ENCODE measurements at regions not wholly inside any gene's neighbourhood (a gene's known extent, or its start where the extent isn't known, plus 50 kb on each side); places are given as distances from the start of the nearest gene placed in this dataset.

DNA sequence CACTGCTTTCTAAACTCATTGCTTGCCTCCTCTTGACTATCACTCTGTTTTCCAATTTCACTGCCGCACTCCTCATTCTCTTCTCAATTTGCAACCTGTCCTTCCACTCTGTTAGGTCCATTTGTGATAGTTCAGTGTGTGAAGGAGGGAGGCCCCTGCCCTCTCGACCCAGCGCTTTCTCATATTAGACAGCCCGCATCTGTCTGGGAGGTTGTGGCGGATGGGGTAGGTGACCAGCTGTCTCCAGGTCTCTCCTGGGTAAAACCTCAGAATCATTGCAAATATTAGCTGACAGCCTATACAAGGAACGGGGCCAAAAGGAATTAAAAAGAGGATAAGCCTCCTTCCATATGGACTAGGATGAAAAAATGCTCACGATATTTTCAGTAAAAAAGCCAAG lies 358.3 kb downstream of the SHQ1 start:
- Mint-ChIP-seq H3K9me3 (peaks cover 19% of the 10 kb centered on the region), H3K4me3 (no peak overlapping the region), H3K4me1 (ENCODE audit: low read depth) (peaks cover 44% of the 10 kb centered on the region), H3K27ac (no peak overlapping the region), H3K36me3 (ENCODE audit: low read depth) (peaks cover 19% of the 10 kb centered on the region), H3K27me3 (no peaks in the 10 kb centered on the region)
- DNase-seq, result no peak

DNA sequence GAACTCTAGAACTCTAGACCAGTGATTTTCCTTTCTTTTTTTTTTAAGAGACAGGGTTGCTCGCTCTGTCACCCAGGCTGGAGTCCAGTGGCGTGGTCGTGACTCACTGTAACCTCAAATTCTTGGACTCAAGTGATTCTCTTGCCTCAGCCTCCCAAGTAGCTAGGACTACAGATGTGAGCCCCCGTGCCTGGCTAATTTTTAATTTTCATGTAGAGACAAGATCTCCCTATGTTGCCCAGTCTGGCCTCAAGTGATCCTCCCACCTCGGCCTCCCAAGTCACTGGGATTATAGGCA lies 359.6 kb downstream of the SHQ1 start:
- H3K4me1 Mint-ChIP-seq (ENCODE audit: low read depth), result peaks cover 53% of the 10 kb centered on the region
- no peaks in the 10 kb centered on the region for H3K27me3 Mint-ChIP-seq
- DNase-seq, result no peak
- peaks cover 26% of the 10 kb centered on the region for H3K36me3 Mint-ChIP-seq (ENCODE audit: low read depth)
- peaks cover 24% of the 10 kb centered on the region for H3K9me3 Mint-ChIP-seq
- H3K4me3 Mint-ChIP-seq, result no peak overlapping the region
- H3K27ac Mint-ChIP-seq, result peak overlapping the region; percentile 42

- Mint-ChIP-seq H3K9me3 (peaks cover 20% of the 10 kb centered on the region), H3K36me3 (ENCODE audit: low read depth) (peaks cover 26% of the 10 kb centered on the region), H3K4me3 (peak overlapping the region; percentile 7), H3K27me3 (no peaks in the 10 kb centered on the region), H3K27ac (peak overlapping the region; percentile 93), H3K4me1 (ENCODE audit: low read depth) (peaks cover 57% of the 10 kb centered on the region)
- no peak for DNase-seq
Observed at GRCh38 chr3:72487946-72488737, 360.1 kb downstream of the SHQ1 start.

- DNase-seq, result peak; percentile 65
- Mint-ChIP-seq H3K27me3 (no peaks in the 10 kb centered on the region), H3K36me3 (ENCODE audit: low read depth) (peaks cover 26% of the 10 kb centered on the region), H3K4me3 (peak overlapping the region; percentile 15), H3K9me3 (peaks cover 20% of the 10 kb centered on the region), H3K4me1 (ENCODE audit: low read depth) (peaks cover 66% of the 10 kb centered on the region), H3K27ac (peak overlapping the region; percentile 93)
Observed at GRCh38 chr3:72487078-72487765, 361.0 kb downstream of the SHQ1 start.

DNA sequence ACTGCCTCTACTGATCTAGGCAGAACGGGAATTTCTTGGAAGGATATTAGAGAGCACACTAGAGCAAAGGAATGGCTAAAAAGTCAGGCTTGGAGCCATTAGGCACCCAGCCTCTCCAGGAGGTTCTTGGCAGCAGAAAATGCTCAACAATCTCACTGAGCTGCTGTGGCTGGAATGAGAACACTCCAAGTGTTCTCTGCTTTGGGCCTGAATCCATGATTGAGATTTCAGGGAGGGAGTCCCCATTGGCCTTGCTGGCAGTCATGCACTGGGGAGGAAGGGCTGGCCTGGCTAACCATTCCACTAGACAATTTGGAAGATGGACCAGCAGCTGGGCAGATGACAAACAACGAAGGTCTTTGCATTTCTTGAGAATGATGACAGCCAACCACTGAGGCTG lies 362.6 kb downstream of the SHQ1 start:
- DNase-seq, result no peak
- H3K9me3 Mint-ChIP-seq, result peaks cover 24% of the 10 kb centered on the region
- H3K27me3 Mint-ChIP-seq, result no peaks in the 10 kb centered on the region
- H3K36me3 Mint-ChIP-seq (ENCODE audit: low read depth), result peaks cover 26% of the 10 kb centered on the region
- H3K4me3 Mint-ChIP-seq, result no peak overlapping the region
- peaks cover 81% of the 10 kb centered on the region for H3K4me1 Mint-ChIP-seq (ENCODE audit: low read depth)
- H3K27ac Mint-ChIP-seq, result peak overlapping the region; percentile 95

DNA sequence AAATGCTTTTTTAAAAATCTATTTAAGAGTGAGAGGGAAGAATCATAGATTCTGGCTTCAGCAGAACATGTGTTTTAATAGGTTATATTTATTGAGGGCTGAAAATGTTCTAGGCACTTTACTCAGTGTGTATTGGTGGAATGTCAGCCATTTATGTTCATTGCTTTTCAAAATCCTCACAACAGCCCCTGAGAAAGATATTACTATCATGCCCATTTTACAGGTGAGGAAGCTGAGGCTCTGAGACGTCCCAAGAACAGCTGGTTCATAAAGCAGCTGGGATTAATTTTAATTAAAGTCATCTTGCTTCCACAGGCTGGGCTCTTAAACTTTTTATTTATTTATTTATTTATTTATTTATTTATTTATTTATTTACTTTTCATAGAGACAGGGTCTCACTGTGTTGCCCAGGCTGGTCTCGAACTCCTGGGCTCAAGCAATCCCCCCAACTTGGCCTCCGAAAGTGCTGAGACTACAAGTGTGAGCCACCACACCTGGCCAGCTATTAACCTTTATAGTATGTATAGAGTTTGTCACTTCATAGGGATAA lies 364.6 kb downstream of the SHQ1 start:
- Mint-ChIP-seq H3K27me3 (no peaks in the 10 kb centered on the region), H3K9me3 (peaks cover 34% of the 10 kb centered on the region), H3K4me1 (ENCODE audit: low read depth) (peaks cover 87% of the 10 kb centered on the region), H3K36me3 (ENCODE audit: low read depth) (peaks cover 31% of the 10 kb centered on the region), H3K4me3 (peak overlapping the region; percentile 56), H3K27ac (peak overlapping the region; percentile 95)
- no peak for DNase-seq

- peaks cover 34% of the 10 kb centered on the region for H3K9me3 Mint-ChIP-seq
- peaks cover 82% of the 10 kb centered on the region for H3K4me1 Mint-ChIP-seq (ENCODE audit: low read depth)
- peak overlapping the region; percentile 95 for H3K27ac Mint-ChIP-seq
- peaks cover 31% of the 10 kb centered on the region for H3K36me3 Mint-ChIP-seq (ENCODE audit: low read depth)
- peak overlapping the region; percentile 56 for H3K4me3 Mint-ChIP-seq
- no peaks in the 10 kb centered on the region for H3K27me3 Mint-ChIP-seq
- DNase-seq, result peak; percentile 87
Observed at GRCh38 chr3:72482589-72483321, 365.5 kb downstream of the SHQ1 start.

GRCh38 chr3:72481542-72481941 lies 366.7 kb downstream of the SHQ1 start:
- Mint-ChIP-seq H3K9me3 (peaks cover 28% of the 10 kb centered on the region), H3K4me1 (ENCODE audit: low read depth) (peaks cover 79% of the 10 kb centered on the region), H3K4me3 (peak overlapping the region; percentile 15), H3K27ac (peak overlapping the region; percentile 92), H3K27me3 (no peaks in the 10 kb centered on the region), H3K36me3 (ENCODE audit: low read depth) (peaks cover 24% of the 10 kb centered on the region)
- no peak for DNase-seq

DNA sequence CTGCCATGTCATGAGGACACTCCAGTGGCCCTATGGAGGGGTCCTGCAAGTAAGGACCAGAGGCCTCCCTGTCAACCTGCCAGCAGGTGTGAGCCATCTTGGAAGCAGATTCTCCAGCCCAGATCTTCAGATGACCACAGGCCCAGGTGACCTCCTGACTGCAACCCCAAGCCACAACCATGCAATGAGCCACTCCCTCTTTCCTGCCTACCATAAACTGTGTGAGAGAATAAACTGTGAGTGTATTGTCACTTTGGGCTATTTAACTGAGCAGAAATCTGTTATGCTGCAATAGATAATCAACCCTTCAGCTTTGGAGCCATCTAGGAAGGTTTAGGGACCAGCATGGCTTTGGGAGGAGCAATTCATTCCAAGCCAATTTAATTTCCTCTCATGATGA lies 367.9 kb downstream of the SHQ1 start:
- Mint-ChIP-seq H3K4me1 (ENCODE audit: low read depth) (peaks cover 77% of the 10 kb centered on the region), H3K36me3 (ENCODE audit: low read depth) (peaks cover 16% of the 10 kb centered on the region), H3K4me3 (no peak overlapping the region), H3K27me3 (no peaks in the 10 kb centered on the region), H3K27ac (peak overlapping the region; percentile 92), H3K9me3 (peaks cover 22% of the 10 kb centered on the region)
- DNase-seq, result no peak

DNA sequence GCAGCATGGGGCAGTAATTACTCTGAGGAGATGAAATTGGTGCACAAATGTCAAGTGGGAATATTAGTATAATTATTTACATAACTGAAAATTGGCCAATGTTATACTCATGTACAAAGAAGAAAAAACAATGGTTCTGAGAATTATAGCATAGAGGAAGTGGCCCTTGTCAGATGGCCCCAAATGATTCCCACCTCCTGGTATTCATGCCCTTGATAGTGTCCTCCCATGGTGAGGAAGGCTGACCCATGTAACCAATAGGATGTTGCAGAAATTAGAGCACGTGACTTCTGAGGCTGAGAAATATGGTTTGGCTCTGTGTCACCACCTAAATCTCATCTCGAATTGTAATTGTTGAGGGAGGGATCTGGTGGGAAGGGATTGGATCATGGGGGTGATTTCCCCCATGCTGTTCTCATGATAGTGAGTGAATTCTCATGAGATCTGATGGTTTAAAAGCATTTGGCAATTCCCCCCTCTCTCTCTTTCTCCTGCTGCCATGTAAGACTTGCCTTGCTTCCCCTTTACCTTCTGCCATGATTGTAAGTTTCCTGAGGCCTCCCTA lies 368.5 kb downstream of the SHQ1 start:
- Mint-ChIP-seq H3K4me1 (ENCODE audit: low read depth) (peaks cover 76% of the 10 kb centered on the region), H3K9me3 (peaks cover 18% of the 10 kb centered on the region), H3K36me3 (ENCODE audit: low read depth) (peaks cover 10% of the 10 kb centered on the region), H3K27me3 (no peaks in the 10 kb centered on the region), H3K4me3 (no peak overlapping the region), H3K27ac (peak overlapping the region; percentile 14)
- no peak for DNase-seq

GRCh38 chr3:72476139-72476483 lies 372.1 kb downstream of the SHQ1 start:
- no peak for DNase-seq
- peaks cover 5% of the 10 kb centered on the region for H3K36me3 Mint-ChIP-seq (ENCODE audit: low read depth)
- no peak overlapping the region for H3K27ac Mint-ChIP-seq
- peaks cover 59% of the 10 kb centered on the region for H3K4me1 Mint-ChIP-seq (ENCODE audit: low read depth)
- no peaks in the 10 kb centered on the region for H3K27me3 Mint-ChIP-seq
- peaks cover 21% of the 10 kb centered on the region for H3K9me3 Mint-ChIP-seq
- no peak overlapping the region for H3K4me3 Mint-ChIP-seq

DNA sequence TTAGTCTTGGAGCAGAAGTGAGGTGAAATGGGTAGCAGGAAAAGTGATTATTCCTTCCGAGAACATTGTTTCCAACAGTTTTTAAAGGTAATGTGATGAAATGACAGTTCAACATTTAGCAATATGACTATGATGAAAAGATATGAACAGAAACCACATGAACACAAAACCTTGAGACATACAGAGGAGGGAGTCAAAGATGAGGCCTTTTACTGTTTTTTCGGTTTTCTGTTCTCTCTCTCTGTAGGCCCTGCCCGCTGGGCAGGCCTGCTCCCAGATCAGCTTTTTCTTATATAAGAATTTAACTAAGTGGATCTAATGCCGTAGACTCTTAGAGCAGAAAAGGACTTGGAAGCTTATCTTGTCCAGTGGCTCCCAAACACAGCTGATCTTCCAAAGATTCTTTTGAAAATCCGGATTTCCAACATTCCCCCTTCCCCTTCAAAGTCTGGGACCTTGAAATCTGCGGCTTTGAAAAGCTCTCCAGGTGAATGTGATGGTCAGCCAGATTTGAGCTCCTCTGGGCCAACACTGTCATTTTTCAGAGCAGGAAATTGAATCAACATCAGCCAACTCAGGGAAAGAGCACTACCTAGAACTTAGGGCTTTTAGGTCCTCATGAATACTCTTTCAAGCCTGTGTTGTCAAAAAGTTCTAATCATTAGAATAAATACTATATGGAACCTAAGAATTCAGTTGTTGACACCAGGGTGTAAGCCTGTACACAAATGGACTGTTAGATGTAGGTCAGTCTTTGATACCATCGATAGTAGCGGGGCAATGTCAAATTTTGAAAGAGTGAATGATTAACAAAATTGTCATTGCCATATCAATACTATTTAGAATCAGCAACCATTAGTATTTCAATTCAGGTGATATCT lies 372.7 kb downstream of the SHQ1 start:
- Mint-ChIP-seq H3K27ac (peak overlapping the region; percentile 91), H3K4me3 (no peak overlapping the region), H3K9me3 (peaks cover 16% of the 10 kb centered on the region), H3K27me3 (no peaks in the 10 kb centered on the region), H3K4me1 (ENCODE audit: low read depth) (peaks cover 53% of the 10 kb centered on the region), H3K36me3 (ENCODE audit: low read depth) (peaks cover 3% of the 10 kb centered on the region)
- DNase-seq, result no peak

GRCh38 chr3:72474775-72475174 lies 373.5 kb downstream of the SHQ1 start:
- Mint-ChIP-seq H3K27ac (peak overlapping the region; percentile 91), H3K4me3 (no peak overlapping the region), H3K9me3 (peaks cover 10% of the 10 kb centered on the region), H3K36me3 (ENCODE audit: low read depth) (no peaks in the 10 kb centered on the region), H3K27me3 (peaks cover 1% of the 10 kb centered on the region), H3K4me1 (ENCODE audit: low read depth) (peaks cover 46% of the 10 kb centered on the region)
- no peak for DNase-seq

DNA sequence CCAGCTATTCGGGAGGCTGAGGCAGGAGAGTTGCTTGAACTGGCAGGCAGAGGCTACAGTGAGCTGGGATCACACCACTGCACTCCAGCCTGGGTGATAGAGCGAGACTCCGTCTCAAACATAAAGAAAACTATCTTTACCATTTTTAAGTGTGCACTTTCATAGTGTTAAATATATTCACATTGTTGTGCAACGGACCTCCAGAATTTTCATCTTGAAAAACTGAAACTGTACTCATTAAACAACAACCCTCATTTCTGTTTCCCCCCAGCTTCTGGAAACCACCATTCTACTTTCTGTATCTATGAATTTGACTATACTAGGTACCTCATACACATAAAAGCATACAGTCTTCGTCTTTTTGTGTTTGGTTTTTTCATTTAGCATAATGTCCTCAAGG lies 375.1 kb downstream of the SHQ1 start:
- no peak for DNase-seq
- H3K9me3 Mint-ChIP-seq, result peaks cover 10% of the 10 kb centered on the region
- H3K36me3 Mint-ChIP-seq (ENCODE audit: low read depth), result no peaks in the 10 kb centered on the region
- no peak overlapping the region for H3K4me3 Mint-ChIP-seq
- H3K27ac Mint-ChIP-seq, result peak overlapping the region; percentile 82
- H3K4me1 Mint-ChIP-seq (ENCODE audit: low read depth), result peaks cover 44% of the 10 kb centered on the region
- peaks cover 3% of the 10 kb centered on the region for H3K27me3 Mint-ChIP-seq
